NCI-H1105 (cell line): ENCODE measurements at regions not wholly inside any gene's neighbourhood (a gene's known extent, or its start where the extent isn't known, plus 50 kb on each side); places are given as distances from the start of the nearest gene placed in this dataset.

ENCODE experiments used
- DNase-seq: peaks from one replicate; lab custom pipeline; 2025; lab: John Stamatoyannopoulos, UW

DNA sequence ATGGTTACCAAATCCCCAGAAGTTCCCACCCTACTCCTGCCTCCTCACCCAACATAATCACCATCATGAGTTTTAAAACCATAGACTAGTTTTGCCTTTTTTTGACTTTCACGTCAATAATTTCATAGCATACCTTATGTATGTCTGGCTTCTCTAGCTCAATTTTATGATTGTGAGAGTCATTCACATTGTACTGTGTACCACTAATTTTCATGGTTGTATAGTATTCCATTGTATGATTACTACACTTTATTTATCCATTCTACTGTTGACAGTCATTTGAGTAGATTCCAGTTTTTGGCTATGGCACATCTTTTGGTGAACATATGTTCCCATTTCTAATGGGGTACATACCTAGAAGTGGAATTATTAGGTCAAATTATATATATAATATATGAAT, 195.3 kb upstream of the TCF21 start:
- no peak for DNase-seq

- DNase-seq, result no peak
These were observed 191.7 kb upstream of the TCF21 start for GRCh38 chr6:133697185-133697584.

DNA sequence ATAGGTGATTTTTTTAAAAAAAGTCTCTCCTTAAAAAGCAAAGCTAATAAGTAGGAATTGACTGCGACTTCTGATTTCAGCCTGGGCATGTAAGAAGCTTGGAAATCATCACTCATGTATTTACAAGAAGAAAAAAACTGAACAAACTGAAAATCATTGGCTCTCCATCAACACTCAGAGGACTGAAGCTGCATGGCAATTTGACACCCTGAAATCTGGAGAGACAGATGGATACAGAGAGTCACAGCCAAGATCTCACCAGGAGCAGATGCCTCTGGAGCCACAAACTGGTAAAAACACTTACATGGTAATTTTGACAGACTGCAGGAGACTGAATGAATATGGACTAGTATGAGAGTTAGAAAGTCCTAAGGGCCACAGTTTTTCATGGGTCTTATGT, 191.2 kb upstream of the TCF21 start:
- DNase-seq, result no peak

GRCh38 chr6:133698272-133698671, 190.6 kb upstream of the TCF21 start:
- DNase-seq, result no peak

GRCh38 chr6:133699741-133700385, 189.1 kb upstream of the TCF21 start:
- no peak for DNase-seq

DNA sequence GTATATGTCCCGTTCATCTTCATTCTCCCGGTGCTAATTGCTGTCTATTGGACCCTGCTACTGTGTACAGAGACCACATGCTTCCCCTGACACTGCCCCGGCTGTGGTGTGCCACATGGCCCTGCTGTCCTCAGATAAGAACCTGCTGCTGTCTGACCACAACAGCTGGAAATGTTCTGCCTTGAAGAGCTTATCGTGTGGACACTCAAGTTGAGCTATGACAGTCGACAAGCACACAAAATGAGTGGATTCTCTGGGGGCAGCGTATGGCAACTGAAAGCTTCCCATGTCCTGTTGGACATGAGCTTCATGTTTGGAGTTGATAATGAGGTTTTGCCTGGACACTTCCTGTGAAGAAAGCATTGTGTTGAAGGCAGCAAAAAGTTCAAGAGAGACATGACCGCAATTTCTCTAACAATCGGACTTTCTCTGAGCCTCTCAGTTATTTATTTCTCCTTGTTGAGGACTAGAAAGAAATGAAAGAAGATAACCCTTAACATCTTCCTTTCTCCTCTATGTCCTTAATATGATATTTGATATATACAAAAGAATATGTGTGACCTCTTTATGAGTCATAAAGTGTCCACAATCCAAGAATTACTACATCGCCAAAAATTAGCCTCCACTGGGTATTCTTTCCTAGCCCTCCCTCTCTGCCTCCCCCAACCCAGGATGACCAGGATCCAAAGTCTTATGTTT, 187.1 kb upstream of the TCF21 start:
- no peak for DNase-seq

DNA sequence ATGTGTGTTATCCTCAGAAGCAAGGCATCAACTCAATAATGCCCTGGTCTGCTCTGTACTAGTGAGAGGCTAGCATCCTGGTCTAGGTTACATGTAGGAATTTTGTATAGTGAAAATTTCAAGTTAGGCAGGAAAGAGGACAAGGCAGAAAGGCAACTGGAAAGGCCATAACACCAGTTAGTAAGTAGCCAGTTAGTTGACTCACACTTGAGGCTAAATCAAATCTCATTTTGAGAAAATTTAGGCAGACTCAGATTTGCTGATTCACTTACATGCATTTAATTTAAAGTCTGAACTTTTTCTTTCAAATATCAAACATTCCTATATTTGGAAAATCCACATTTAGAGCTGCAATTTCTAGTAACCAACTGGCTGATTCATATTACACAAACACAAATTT, 184.5 kb upstream of the TCF21 start:
- no peak for DNase-seq

GRCh38 chr6:133705066-133705465, 183.8 kb upstream of the TCF21 start:
- no peak for DNase-seq

DNA sequence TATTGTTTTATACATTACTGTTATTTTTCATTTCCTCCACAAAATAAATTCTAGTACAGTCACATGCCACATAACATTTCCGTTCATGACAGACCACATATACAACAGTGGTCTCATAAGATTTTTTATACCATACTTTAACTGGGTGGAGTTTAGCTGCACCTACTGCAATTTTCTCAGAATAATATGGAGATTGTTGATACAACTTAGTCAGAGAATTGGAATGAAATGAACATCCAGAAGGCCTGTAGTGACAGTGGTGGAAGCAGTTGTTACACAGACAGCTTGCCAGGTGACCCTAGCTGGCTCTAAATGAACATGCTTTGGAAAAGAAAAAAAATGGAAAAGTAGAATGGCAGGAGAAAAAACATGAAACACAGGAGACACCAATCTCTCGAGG, 183.2 kb upstream of the TCF21 start:
- DNase-seq, result no peak

DNA sequence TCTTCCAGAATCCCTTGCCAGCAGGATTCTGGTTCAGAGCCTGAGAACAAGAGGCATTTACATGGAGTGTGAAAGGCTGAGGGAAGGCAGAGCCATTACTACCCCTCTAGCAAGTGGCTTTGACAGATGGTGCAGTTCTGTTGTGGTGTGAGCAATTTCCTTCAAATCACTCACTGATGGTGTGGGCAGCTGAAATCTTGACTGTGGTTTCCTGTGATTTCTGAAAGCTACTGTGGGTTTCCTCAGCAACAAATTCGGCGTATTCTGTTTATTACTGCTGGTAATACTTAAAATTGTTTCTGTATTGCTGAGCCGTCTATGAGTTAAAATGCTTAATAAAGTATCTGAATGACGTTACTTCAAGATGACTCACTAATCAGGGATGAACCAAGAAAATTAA, 181.5 kb upstream of the TCF21 start:
- DNase-seq, result no peak

DNA sequence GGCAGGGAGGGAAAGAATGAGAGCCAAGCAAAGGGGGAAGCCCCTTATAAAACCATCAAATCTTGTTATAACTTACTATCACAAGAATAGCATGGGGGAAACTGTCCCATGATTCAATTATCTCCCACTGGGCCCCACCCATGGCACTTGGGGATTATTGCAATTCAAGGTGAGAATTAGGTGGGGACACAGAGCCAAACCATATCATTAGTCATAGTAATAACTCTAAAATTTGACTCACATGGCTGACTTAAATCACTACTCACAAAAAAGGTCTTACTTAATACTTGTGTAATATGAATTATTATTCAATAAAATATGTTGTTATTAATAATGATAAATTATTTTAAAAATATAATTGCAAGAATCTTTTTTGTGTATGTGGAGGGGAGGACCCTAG, 178.1 kb upstream of the TCF21 start:
- no peak for DNase-seq

- DNase-seq, result no peak
These were observed 173.6 kb upstream of the TCF21 start for GRCh38 chr6:133715270-133715669.

- no peak for DNase-seq
These were observed 164.2 kb upstream of the TCF21 start for GRCh38 chr6:133724726-133725125.

DNA sequence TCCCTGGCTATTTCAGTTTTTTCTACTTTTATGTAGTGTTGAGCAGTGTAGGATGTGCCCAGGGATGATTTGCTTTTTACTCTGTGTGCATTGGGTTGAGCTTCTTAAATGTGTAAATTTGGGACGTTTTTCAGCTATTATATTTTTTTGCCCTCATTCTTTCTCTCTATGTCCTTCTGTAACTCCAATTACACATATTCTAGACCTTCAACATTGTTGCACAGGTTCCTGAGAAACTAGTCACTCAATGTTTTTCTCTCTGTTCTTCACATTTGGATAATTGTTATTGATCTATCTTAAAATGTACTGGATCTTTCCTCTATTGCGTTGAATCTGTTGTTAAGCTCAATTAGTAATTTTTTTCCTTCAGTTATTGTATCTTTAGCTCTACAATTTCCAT, 162.7 kb upstream of the TCF21 start:
- no peak for DNase-seq

DNA sequence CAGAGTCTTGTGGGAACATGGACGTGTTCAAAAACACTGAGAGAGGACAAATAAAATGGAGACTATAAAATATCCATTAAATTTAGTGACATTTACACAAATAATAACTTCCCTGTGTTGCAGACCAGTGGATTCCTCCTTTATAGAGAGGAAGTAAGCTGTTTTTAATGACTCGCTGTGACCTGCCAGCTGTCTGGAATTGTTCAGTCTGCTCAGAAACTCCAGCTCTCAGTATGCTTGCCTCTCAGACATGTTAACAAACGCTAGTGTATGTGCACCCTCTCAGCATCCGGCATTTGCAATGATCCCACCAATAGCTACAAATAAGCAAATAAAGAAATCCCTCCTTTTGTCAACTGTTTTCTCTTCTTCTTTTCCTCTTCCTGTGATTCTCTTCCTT, 158.0 kb upstream of the TCF21 start:
- DNase-seq, result no peak

DNA sequence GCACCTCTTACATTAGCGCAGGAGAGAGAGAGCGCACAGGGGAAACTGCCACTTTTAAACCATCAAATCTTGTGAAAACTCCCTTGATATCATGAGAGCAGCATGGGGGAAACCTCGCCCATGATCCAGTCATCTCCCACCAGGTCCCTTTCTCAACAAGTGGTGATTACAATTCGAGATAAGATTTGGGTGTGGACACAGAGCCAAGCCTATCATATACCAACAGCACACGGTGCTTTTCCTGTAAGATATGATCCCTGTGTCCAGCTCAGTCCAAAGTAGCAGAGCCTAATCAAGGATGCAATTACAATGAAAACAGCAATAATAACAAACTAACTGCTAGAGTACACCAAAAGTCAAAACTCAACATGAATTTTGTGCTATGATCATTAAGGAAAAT, 148.7 kb upstream of the TCF21 start:
- DNase-seq, result no peak

GRCh38 chr6:133740816-133741215, 148.1 kb upstream of the TCF21 start:
- no peak for DNase-seq

DNA sequence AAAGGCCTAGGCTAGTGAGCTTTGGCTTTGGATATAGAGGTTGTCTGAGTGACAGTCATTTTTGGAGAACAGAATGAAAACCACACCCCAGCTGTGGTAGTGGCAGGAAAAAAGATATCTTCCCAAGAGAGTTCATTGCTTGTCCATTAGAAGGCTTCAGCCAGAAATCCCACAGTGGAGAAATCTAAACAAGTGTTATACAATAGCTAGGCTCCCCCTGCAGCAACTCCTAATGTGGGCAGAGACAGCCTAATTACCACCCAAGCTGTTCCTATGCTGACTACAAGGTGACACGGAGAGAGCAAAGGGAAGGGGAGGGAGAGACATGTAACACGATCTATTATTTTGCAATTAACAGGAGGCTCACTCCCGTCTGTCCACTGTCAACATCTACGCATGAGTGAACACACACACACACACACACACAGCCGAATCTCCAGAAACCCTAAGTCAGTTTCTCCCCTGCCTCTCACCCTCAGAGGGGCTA, 147.5 kb upstream of the TCF21 start:
- peak; percentile 48 for DNase-seq

DNA sequence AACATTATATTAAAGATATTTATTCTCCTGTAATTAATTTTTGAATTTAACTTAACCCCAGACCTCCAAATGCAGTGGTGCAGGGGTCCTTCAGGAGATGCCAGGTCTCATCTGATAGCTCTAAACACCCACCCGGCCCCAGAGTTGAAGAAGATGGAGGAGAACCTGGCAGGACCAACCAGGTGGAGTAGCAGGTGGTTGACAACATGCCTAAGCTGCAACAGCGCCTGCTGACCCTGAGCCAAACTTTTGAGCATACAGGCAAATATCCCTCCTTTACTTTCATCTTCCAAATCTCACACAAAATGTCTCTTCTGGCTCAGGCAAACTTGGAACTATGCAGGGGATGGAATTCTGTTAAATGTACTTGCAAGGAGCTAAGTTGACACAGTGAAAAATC, 145.3 kb upstream of the TCF21 start:
- no peak for DNase-seq

GRCh38 chr6:133746417-133746770, 142.5 kb upstream of the TCF21 start:
- DNase-seq, result no peak

DNA sequence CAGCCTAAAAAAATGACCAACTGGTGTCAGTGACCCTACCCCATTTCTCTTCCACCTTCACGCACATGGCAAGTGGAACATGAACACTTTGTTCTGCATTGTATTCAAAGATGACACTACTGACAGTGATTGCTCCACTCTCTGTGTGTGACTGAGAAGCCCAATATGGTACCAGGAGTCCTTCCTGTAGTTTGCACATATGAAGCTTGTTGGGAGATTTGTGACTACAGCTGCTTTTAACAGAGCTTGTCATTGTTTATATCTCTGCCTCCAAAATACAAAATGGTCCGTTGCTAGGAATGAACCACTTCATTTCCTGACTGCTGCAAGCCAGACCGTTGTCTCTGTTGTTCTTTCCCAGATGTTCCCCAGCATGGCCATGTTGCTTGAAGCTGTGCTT, 140.3 kb upstream of the TCF21 start:
- no peak for DNase-seq

DNA sequence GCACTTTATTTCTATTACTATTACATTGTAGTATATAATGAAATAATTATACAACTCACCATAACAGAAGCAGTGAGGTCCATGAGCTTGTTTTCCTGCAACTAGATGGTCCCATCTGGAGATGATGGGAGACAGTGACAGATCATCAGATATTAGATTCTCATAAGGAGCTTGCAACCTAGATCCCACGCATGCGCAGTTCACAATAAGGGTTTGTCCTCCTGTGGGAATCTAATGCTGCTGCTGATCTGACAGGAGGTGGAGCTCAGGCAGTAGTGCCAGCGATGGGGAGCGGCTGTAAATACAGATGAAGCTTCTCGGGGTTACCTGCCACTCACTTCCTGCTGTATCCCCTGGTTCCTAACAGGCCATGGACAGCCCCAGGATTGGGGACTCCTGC, 139.5 kb upstream of the TCF21 start:
- DNase-seq, result no peak

DNA sequence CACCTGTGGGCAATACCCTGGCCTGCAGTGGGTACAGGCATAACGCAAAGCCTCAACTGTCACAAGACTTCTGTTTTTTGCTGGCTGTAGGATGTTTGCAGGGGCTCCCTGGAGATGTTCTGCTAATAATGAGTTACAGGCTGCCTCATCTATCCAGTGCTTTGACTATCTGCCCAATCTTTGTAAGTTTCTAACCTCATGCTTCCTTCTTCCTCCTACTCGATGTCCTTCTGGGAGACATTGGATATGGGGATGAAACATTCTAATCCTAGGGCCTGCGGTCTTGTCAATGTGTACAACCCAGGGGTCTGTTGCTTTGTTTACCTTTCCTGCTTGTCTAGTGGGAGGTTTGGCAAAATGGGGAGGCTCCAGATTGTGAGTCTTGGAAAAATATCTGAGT, 136.8 kb upstream of the TCF21 start:
- no peak for DNase-seq

- DNase-seq, result no peak
These were observed 135.2 kb upstream of the TCF21 start for GRCh38 chr6:133753756-133754155.
